ENCODE measurements at regions not wholly inside any gene's neighbourhood (a gene's known extent, or its start where the extent isn't known, plus 50 kb on each side); places are given as distances from the start of the nearest gene placed in this dataset.
"Not testable (repeated sequence)": the region's sequence is repeated elsewhere in the genome, so short reads cannot be mapped to it uniquely, and the experiment has no call there.

- DNase-seq (ENCODE audit: low spot score): not testable (repeated sequence)
These were observed 1006.2 kb upstream of the KCND2 start for GRCh38 chr7:119266790-119267189.

GRCh38 chr7:119270045-119270464 lies 1002.9 kb upstream of the KCND2 start:
- DNase-seq (ENCODE audit: low spot score): peak; percentile 88

- no peak for DNase-seq (ENCODE audit: low spot score)
These were observed 1002.3 kb upstream of the KCND2 start for GRCh38 chr7:119270644-119271043.

- DNase-seq (ENCODE audit: low spot score): no peak
These were observed 1001.7 kb upstream of the KCND2 start for GRCh38 chr7:119271147-119271779.

- DNase-seq (ENCODE audit: low spot score): no peak
These were observed 991.7 kb upstream of the KCND2 start for GRCh38 chr7:119281181-119281846.

GRCh38 chr7:119283353-119283752 lies 989.6 kb upstream of the KCND2 start:
- no peak for DNase-seq (ENCODE audit: low spot score)

- DNase-seq (ENCODE audit: low spot score): no peak
These were observed 984.6 kb upstream of the KCND2 start for GRCh38 chr7:119288416-119288815.

- DNase-seq (ENCODE audit: low spot score): not testable (repeated sequence)
These were observed 972.6 kb upstream of the KCND2 start for GRCh38 chr7:119300341-119300740.

GRCh38 chr7:119320316-119320715 lies 952.7 kb upstream of the KCND2 start:
- DNase-seq (ENCODE audit: low spot score): peak; percentile 40

- DNase-seq (ENCODE audit: low spot score): no peak
These were observed 943.3 kb upstream of the KCND2 start for GRCh38 chr7:119329715-119330114.

GRCh38 chr7:119335405-119335804 lies 937.6 kb upstream of the KCND2 start:
- DNase-seq (ENCODE audit: low spot score): no peak

- DNase-seq (ENCODE audit: low spot score): no peak
These were observed 931.2 kb upstream of the KCND2 start for GRCh38 chr7:119341822-119342221.

- DNase-seq (ENCODE audit: low spot score): no peak
These were observed 929.7 kb upstream of the KCND2 start for GRCh38 chr7:119343289-119343688.

GRCh38 chr7:119344466-119344865 lies 928.5 kb upstream of the KCND2 start:
- DNase-seq (ENCODE audit: low spot score): no peak

GRCh38 chr7:119348491-119348890 lies 924.5 kb upstream of the KCND2 start:
- no peak for DNase-seq (ENCODE audit: low spot score)

GRCh38 chr7:119350334-119350733 lies 922.6 kb upstream of the KCND2 start:
- DNase-seq (ENCODE audit: low spot score): no peak

- DNase-seq (ENCODE audit: low spot score): no peak
These were observed 921.7 kb upstream of the KCND2 start for GRCh38 chr7:119351320-119351719.

- no peak for DNase-seq (ENCODE audit: low spot score)
These were observed 898.5 kb upstream of the KCND2 start for GRCh38 chr7:119374436-119374835.

GRCh38 chr7:119377861-119378260 lies 895.1 kb upstream of the KCND2 start:
- DNase-seq (ENCODE audit: low spot score): no peak

- no peak for DNase-seq (ENCODE audit: low spot score)
These were observed 890.2 kb upstream of the KCND2 start for GRCh38 chr7:119382726-119383125.

- no peak for DNase-seq (ENCODE audit: low spot score)
These were observed 878.0 kb upstream of the KCND2 start for GRCh38 chr7:119395024-119395423.

GRCh38 chr7:119397156-119397555 lies 875.8 kb upstream of the KCND2 start:
- no peak for DNase-seq (ENCODE audit: low spot score)

GRCh38 chr7:119408596-119408995 lies 864.4 kb upstream of the KCND2 start:
- no peak for DNase-seq (ENCODE audit: low spot score)

GRCh38 chr7:119413314-119413805 lies 859.6 kb upstream of the KCND2 start:
- no peak for DNase-seq (ENCODE audit: low spot score)
